GM12878 (cell line): ENCODE measurements at regions not wholly inside any gene's neighbourhood (a gene's known extent, or its start where the extent isn't known, plus 50 kb on each side); places are given as distances from the start of the nearest gene placed in this dataset.

Source experiments
- BRCA1 ChIP-seq: IDR thresholded peaks from 2 replicates; pipeline ENCODE4 v1.6.1; 2011; ENCODE audit warnings: low read depth, low read length, improper control_type of control experiment
- EP300 ChIP-seq, 2 experiments: fragments of 150-350 bp in 1 of 2; IDR thresholded peaks; 2 replicates each; pipeline ENCODE4 v1.6.1; 2011 to 2012; ENCODE audit warnings: low read depth in 2 of 2, low read length in 2 of 2, borderline replicate concordance in 1 of 2, improper control_type of control experiment in 1 of 2, inconsistent platforms in 1 of 2; ENCODE audit not compliant: control insufficient read depth in 1 of 2
- ETV6 ChIP-seq, 2 experiments: fragments of 450-650 bp in 1 of 2; IDR thresholded peaks in 1 of 2; conservative IDR thresholded peaks in 1 of 2; 2 replicates each; pipeline ENCODE4 v1.6.1; 2014; ENCODE audit warnings: antibody characterized with exemption in 1 of 2, borderline replicate concordance in 1 of 2, low read depth in 1 of 2, mild to moderate bottlenecking in 1 of 2, moderate library complexity in 1 of 2
- KAT2A ChIP-seq: conservative IDR thresholded peaks from 2 replicates; pipeline ENCODE4 v1.6.1; 2011; ENCODE audit warnings: low read depth, low read length; ENCODE audit not compliant: control insufficient read depth
- KLF5 ChIP-seq: fragments of 450-650 bp; IDR thresholded peaks from 2 replicates; pipeline ENCODE4 v1.6.1; 2014; ENCODE audit warnings: mild to moderate bottlenecking; ENCODE audit not compliant: partially characterized antibody
- MLLT1 ChIP-seq: fragments of 450-650 bp; IDR thresholded peaks from 2 replicates; pipeline ENCODE4 v1.6.1; 2016; ENCODE audit warnings: mild to moderate bottlenecking
- NBN ChIP-seq: fragments of 450-650 bp; IDR thresholded peaks from 2 replicates; pipeline ENCODE4 v1.6.1; 2016
- NR2C1 ChIP-seq: fragments of 450-650 bp; IDR thresholded peaks from 2 replicates; pipeline ENCODE4 v1.6.1; 2017; ENCODE audit warnings: antibody characterized with exemption, mild to moderate bottlenecking, moderate library complexity
- RELA ChIP-seq: fragments of 450-650 bp; IDR thresholded peaks from 2 replicates; pipeline ENCODE4 v1.8.0; 2014; ENCODE audit warnings: borderline replicate concordance; ENCODE audit not compliant: partially characterized antibody
- SMC3 ChIP-seq: IDR thresholded peaks from 2 replicates; pipeline ENCODE4 v1.6.1; 2011; ENCODE audit warnings: low read length, improper control_type of control experiment, borderline replicate concordance
- ZNF592 ChIP-seq: fragments of 450-650 bp; IDR thresholded peaks from 2 replicates; pipeline ENCODE4 v1.6.1; 2017; ENCODE audit warnings: mild to moderate bottlenecking, moderate library complexity
- ZNF687 ChIP-seq: fragments of 450-650 bp; IDR thresholded peaks from 2 replicates; pipeline ENCODE4 v1.6.1; 2017; ENCODE audit warnings: mild to moderate bottlenecking, moderate library complexity
- TF ChIP-seq, protein P1 (sequence below), 3 experiments: IDR thresholded peaks in 2 of 3; conservative IDR thresholded peaks in 1 of 3; 2 replicates each; pipeline ENCODE4 v1.5.1; 2011; ENCODE audit warnings: low read depth in 3 of 3, low read length in 3 of 3, mild to moderate bottlenecking in 3 of 3, control low read depth in 2 of 3, moderate library complexity in 2 of 3, inconsistent platforms in 1 of 3, mixed read lengths in 1 of 3; ENCODE audit not compliant: control insufficient read depth in 2 of 3, insufficient read depth in 1 of 3; ENCODE audit errors: extremely low read depth in 1 of 3
- TF ChIP-seq, protein P2 (sequence below): fragments of 450-650 bp; IDR thresholded peaks from 2 replicates; pipeline ENCODE4 v1.6.1; 2017; ENCODE audit warnings: low read depth, mild to moderate bottlenecking, moderate library complexity

DNA sequence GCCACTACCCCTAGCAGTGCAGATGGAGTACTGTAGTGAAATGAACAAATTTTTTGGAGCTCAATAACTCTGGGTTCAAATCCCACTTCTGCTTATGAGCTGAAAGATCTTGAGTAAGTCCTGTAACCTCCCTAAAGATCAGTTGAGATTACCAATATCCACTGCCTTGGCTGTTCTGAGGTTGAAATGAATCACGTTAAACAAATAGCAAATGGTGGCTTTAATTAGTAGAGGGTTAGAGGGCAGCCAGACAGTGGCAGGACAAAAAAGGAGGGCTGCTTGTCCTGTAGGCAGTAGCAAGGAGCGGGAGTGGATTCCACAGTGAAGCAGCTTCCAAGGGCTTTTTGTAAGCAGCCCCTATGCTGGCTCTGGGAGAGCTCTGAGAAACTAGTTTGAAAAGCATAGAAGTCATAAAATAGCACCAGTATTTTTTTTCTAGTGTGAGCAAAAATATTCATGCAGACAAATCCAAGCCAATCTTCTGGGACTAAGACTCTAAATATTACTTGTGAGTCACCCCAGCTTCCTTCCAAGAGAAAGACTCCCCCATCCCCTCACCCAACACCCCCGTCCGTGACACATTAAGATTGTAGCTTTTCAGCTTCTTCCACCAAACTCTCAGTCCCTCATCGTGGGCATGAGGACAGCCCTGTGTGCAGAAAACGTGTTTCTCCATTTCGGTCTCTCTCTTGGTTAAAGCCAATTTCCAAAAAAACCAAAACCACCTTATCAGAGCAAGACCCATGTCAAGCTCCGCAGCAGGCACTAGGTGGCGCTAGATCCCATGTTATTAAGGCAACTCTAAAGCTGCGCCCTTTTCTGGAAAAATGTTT is 123.5 kb upstream of the LGALSL start (continued):
- TF ChIP-seq, protein P1, sequence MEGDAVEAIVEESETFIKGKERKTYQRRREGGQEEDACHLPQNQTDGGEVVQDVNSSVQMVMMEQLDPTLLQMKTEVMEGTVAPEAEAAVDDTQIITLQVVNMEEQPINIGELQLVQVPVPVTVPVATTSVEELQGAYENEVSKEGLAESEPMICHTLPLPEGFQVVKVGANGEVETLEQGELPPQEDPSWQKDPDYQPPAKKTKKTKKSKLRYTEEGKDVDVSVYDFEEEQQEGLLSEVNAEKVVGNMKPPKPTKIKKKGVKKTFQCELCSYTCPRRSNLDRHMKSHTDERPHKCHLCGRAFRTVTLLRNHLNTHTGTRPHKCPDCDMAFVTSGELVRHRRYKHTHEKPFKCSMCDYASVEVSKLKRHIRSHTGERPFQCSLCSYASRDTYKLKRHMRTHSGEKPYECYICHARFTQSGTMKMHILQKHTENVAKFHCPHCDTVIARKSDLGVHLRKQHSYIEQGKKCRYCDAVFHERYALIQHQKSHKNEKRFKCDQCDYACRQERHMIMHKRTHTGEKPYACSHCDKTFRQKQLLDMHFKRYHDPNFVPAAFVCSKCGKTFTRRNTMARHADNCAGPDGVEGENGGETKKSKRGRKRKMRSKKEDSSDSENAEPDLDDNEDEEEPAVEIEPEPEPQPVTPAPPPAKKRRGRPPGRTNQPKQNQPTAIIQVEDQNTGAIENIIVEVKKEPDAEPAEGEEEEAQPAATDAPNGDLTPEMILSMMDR (IDR thresholded peaks at IDR 0.05 in 2 of 3, conservative IDR thresholded peaks at IDR 0.05 in 1 of 3; ENCODE audit: control insufficient read depth in 2 of 3, extremely low read depth in 1 of 3, insufficient read depth in 1 of 3, low read depth in 3 of 3, low read length in 3 of 3): peak; percentile 82 to 92 (median 91)
- TF ChIP-seq KLF5 (no peak), ETV6 (conservative IDR thresholded peaks at IDR 0.05 in 1 of 2, IDR thresholded peaks at IDR 0.05 in 1 of 2; ENCODE audit: borderline replicate concordance in 1 of 2, low read depth in 1 of 2) (no peak), RELA (no peak), ZNF687 (no peak), BRCA1 (no peak), SMC3 (peak; percentile 93), MLLT1 (0 out of 2 replicates have a peak, but pooled peaks have one; percentile 27), NR2C1 (no peak), KAT2A (no peak), NBN (0 out of 2 replicates have a peak, but pooled peaks have one; percentile 22), ZNF592 (no peak), EP300 (IDR thresholded peaks at IDR 0.05; ENCODE audit: borderline replicate concordance in 1 of 2, control insufficient read depth in 1 of 2, low read depth in 2 of 2, low read length in 2 of 2) (no peak)
- TF ChIP-seq, protein P2, sequence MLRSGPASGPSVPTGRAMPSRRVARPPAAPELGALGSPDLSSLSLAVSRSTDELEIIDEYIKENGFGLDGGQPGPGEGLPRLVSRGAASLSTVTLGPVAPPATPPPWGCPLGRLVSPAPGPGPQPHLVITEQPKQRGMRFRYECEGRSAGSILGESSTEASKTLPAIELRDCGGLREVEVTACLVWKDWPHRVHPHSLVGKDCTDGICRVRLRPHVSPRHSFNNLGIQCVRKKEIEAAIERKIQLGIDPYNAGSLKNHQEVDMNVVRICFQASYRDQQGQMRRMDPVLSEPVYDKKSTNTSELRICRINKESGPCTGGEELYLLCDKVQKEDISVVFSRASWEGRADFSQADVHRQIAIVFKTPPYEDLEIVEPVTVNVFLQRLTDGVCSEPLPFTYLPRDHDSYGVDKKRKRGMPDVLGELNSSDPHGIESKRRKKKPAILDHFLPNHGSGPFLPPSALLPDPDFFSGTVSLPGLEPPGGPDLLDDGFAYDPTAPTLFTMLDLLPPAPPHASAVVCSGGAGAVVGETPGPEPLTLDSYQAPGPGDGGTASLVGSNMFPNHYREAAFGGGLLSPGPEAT: peak; percentile 23; the same call in 1 of the 2 replicates
